GM12878 (cell line): ENCODE measurements at regions not wholly inside any gene's neighbourhood (a gene's known extent, or its start where the extent isn't known, plus 50 kb on each side); places are given as distances from the start of the nearest gene placed in this dataset.

ENCODE experiments used
- ATAC-seq: fragments of 200-7000 bp; cut with Tn5 transposase; 3 replicates; pipeline ENCODE4 v1.9.1; 2020; ENCODE audit warnings: mild to moderate bottlenecking, moderate library complexity
- BruUV-seq: library from RNA; stranded (reverse); fragments of 400-500 nt; replicated peaks from 2 replicates; lab custom pipeline; 2021; lab: Mats Ljungman, UMichigan
- CTCF ChIA-PET: fragments of 300-600 bp; sonication (Branson Sonifier 250); formaldehyde crosslinking; extraction: SDS; loops from one replicate; lab custom pipeline; 2021; ENCODE audit warnings: inconsistent platforms; lab: Yijun Ruan, JAX
- POLR2A ChIA-PET: fragments of 350-600 bp; formaldehyde crosslinking; extraction: SDS; loops from one replicate; lab custom pipeline; 2021; ENCODE audit warnings: inconsistent platforms; lab: Charles Lee
- RAD21 ChIA-PET: fragments of 300-600 bp; sonication (Branson Sonifier 250); formaldehyde crosslinking; loops from one replicate; lab custom pipeline; 2023; ENCODE audit warnings: antibody characterized with exemption; ENCODE audit not compliant: unreplicated experiment; lab: Charles Lee
- SMC1A ChIA-PET: fragments of 300-600 bp; sonication (Branson Sonifier 250); formaldehyde crosslinking; loops from one replicate; lab custom pipeline; 2023; ENCODE audit not compliant: unreplicated experiment, uncharacterized antibody; lab: Charles Lee
- DNase-seq: peaks from one replicate; pipeline ENCODE4 v3.0.0-alpha.2; 2011; ENCODE audit warnings: low read depth, low spot score
- FAIRE-seq: peaks from 3 replicates; lab custom pipeline; 2011; peaks lifted over from hg19 to GRCh38; lab: Jason Lieb, UNC
- H2AFZ ChIP-seq: 2 replicates; pipeline ENCODE4 v1.6.0; 2011; ENCODE audit warnings: low read depth, low read length, control low read depth; ENCODE audit not compliant: control insufficient read depth
- H3K27ac ChIP-seq: 2 replicates; pipeline ENCODE4 v1.5.1; 2011; ENCODE audit warnings: control low read depth; ENCODE audit not compliant: control insufficient read depth, insufficient read depth
- H3K27me3 ChIP-seq, 2 experiments: replicated peaks in 1 of 2; 2 replicates each; pipeline versions ENCODE4 v1.6.0 to v1.6.1; 2011; ENCODE audit warnings: low read length in 1 of 2; ENCODE audit not compliant: control insufficient read depth in 2 of 2, insufficient read depth in 2 of 2
- H3K36me3 ChIP-seq, 2 experiments: 2 replicates each; pipeline ENCODE4 v1.5.1; 2011; ENCODE audit warnings: low read length in 1 of 2; ENCODE audit not compliant: control insufficient read depth in 2 of 2, insufficient read depth in 2 of 2
- H3K4me1 ChIP-seq: 2 replicates; pipeline ENCODE4 v1.6.1; 2011; ENCODE audit warnings: mild to moderate bottlenecking, low read length, moderate library complexity, mixed read lengths; ENCODE audit not compliant: control insufficient read depth, insufficient read depth
- H3K4me2 ChIP-seq: 2 replicates; pipeline ENCODE4 v1.6.0; 2011; ENCODE audit warnings: control low read depth; ENCODE audit not compliant: control insufficient read depth, insufficient read depth
- H3K4me3 ChIP-seq: fragments of 200-600 bp; sonication (generic); 2 replicates; pipeline ENCODE4 v1.5.1; 2016
- H3K79me2 ChIP-seq: 2 replicates; pipeline ENCODE4 v1.6.0; 2011; ENCODE audit warnings: low read length; ENCODE audit not compliant: control insufficient read depth, insufficient read depth
- H3K9ac ChIP-seq: 2 replicates; pipeline ENCODE4 v1.8.0; 2011; ENCODE audit warnings: low read length, control low read depth, mixed read lengths; ENCODE audit not compliant: control insufficient read depth, insufficient read depth
- H3K9me3 ChIP-seq: replicated peaks from 3 replicates; pipeline ENCODE4 v1.5.1; 2011; ENCODE audit warnings: mild to moderate bottlenecking, low read length; ENCODE audit not compliant: control insufficient read depth, insufficient read depth
- H4K20me1 ChIP-seq: 2 replicates; pipeline ENCODE4 v1.6.0; 2011; ENCODE audit not compliant: control insufficient read depth, insufficient read depth
- CEBPB ChIP-seq, 2 experiments: fragments of 150-350 bp in 1 of 2; IDR thresholded peaks; 2 replicates each; pipeline ENCODE4 v1.6.1; 2012 to 2014; ENCODE audit warnings: low read depth in 2 of 2, low read length in 2 of 2, borderline replicate concordance in 1 of 2, inconsistent platforms in 1 of 2
- CHD1 ChIP-seq: IDR thresholded peaks from 2 replicates; pipeline ENCODE4 v1.6.1; 2012; ENCODE audit warnings: low read depth, low read length, improper control_type of control experiment
- CUX1 ChIP-seq: IDR thresholded peaks from 2 replicates; pipeline ENCODE4 v1.6.1; 2012; ENCODE audit warnings: improper control_type of control experiment, low read depth, low read length; ENCODE audit not compliant: insufficient replicate concordance
- ETV6 ChIP-seq, 2 experiments: fragments of 450-650 bp in 1 of 2; IDR thresholded peaks in 1 of 2; conservative IDR thresholded peaks in 1 of 2; 2 replicates each; pipeline ENCODE4 v1.6.1; 2014; ENCODE audit warnings: antibody characterized with exemption in 1 of 2, borderline replicate concordance in 1 of 2, low read depth in 1 of 2, mild to moderate bottlenecking in 1 of 2, moderate library complexity in 1 of 2
- HSF1 ChIP-seq: fragments of 150-350 bp; IDR thresholded peaks from 2 replicates; pipeline ENCODE4 v1.6.1; 2014; ENCODE audit warnings: mild to moderate bottlenecking, low read depth, low read length
- PML ChIP-seq: IDR thresholded peaks from 2 replicates; pipeline ENCODE4 v1.6.1; 2012; ENCODE audit warnings: low read length, inconsistent platforms
- RUNX3 ChIP-seq: IDR thresholded peaks from 2 replicates; pipeline ENCODE4 v1.6.1; 2012; ENCODE audit warnings: low read length, inconsistent platforms
- SKIL ChIP-seq: fragments of 450-650 bp; IDR thresholded peaks from 2 replicates; pipeline ENCODE4 v1.6.1; 2017; ENCODE audit warnings: mild to moderate bottlenecking, low read depth, inconsistent platforms; ENCODE audit not compliant: poor library complexity, severe bottlenecking
- ZBTB11 ChIP-seq: fragments of 450-650 bp; formaldehyde crosslinking; IDR thresholded peaks from 2 replicates; pipeline ENCODE4 v1.5.0; 2022; ENCODE audit warnings: mild to moderate bottlenecking, missing genetic modification characterization
- ZZZ3 ChIP-seq: IDR thresholded peaks from 2 replicates; pipeline ENCODE4 v1.6.1; 2011; ENCODE audit warnings: low read depth; ENCODE audit not compliant: control insufficient read depth, insufficient read length
- in situ Hi-C: fragments of 300-500 bp; cut with MboI; formaldehyde crosslinking; loops from 9 replicates; pipeline ENCODE4 v1.14.3; 2018; ENCODE audit warnings: mixed read lengths
- intact Hi-C: fragments of 100-400 bp; cut with micrococcal nuclease; formaldehyde crosslinking; loops from one replicate; pipeline ENCODE4 v1.14.2; 2022; ENCODE audit not compliant: unreplicated experiment

GRCh38 chr4:156594624-156595023, 377.0 kb downstream of the PDGFC start (continued):
- TF ChIP-seq CUX1 (no peak), HSF1 (no peak), CHD1 (no peak)
- TF ChIP-seq, all 136 proteins: peak for 0

- POLR2A ChIA-PET: no interaction called here
- in situ Hi-C loops: no loop called here
- Histone ChIP-seq H3K9ac (no peak overlapping the region), H3K9me3 (no peaks in the 10 kb centered on the region), H3K79me2 (no peaks in the 10 kb centered on the region), H3K4me1 (no peaks in the 10 kb centered on the region), H3K4me3 (no peak overlapping the region), H3K4me2 (no peak overlapping the region), H3K27ac (no peak overlapping the region), H3K27me3 (no peaks in the 10 kb centered on the region), H2AFZ (no peak overlapping the region), H3K36me3 (no peaks in the 10 kb centered on the region), H4K20me1 (no peaks in the 10 kb centered on the region)
- FAIRE-seq (no peak), ATAC-seq (no peak), DNase-seq (no peak)
- no TSS peak for BruUV-seq
- CTCF ChIA-PET: interaction anchor here (0.9 kb wide), 1 partner anchor 375 kb away, joined by 4 read pairs; no protein-coding TSS in a partner anchor
- RAD21 ChIA-PET: interaction anchor here (0.5 kb wide), 1 partner anchor 1386 kb away, joined by 3 read pairs; no protein-coding TSS in a partner anchor
- intact Hi-C loops: no loop called here
- SMC1A ChIA-PET: no interaction called here
- TF ChIP-seq SKIL (no peak), ZBTB11 (no peak), RUNX3 (no peak), ZZZ3 (no peak), PML (no peak), ETV6 (conservative IDR thresholded peaks at IDR 0.05 in 1 of 2, IDR thresholded peaks at IDR 0.05 in 1 of 2; ENCODE audit: borderline replicate concordance in 1 of 2, low read depth in 1 of 2) (no peak), CEBPB (IDR thresholded peaks at IDR 0.05; ENCODE audit: borderline replicate concordance in 1 of 2, low read depth in 2 of 2, low read length in 2 of 2) (no peak)
Observed at GRCh38 chr4:156593464-156593863, 378.1 kb downstream of the PDGFC start.
